Heart left ventricle (tissue), 13 donors: ENCODE measurements at regions not wholly inside any gene's neighbourhood (a gene's known extent, or its start where the extent isn't known, plus 50 kb on each side); places are given as distances from the start of the nearest gene placed in this dataset.

Source experiments
- CTCF ChIP-seq, 12 donors: fragments of 200-600 bp; sonication (generic) in 4 of 12; IDR thresholded peaks; one replicate each; pipeline versions ENCODE4 v1.5.0 to v1.8.0; 2018 to 2022; ENCODE audit warnings: antibody characterized with exemption in 12 of 12, mild to moderate bottlenecking in 5 of 12
- POLR2A ChIP-seq, 2 donors: fragments of 450-650 bp; IDR thresholded peaks; one replicate each; pipeline ENCODE4 v1.6.1; 2017; ENCODE audit warnings: antibody characterized with exemption in 2 of 2, mild to moderate bottlenecking in 2 of 2, moderate library complexity in 2 of 2
- donor health status: ischemic (EF 13 %, LVEDD 7.1; RV severe dilation, severe dysfunction).
- donor health status: DM: no; HTN: yes; CAD: no.
- donor health status: DM: no; HTN: no; CAD: no.
- donor health status: ischemic (EF 25% LVEDD 6.9; RV normal size, moderate dysfunction).
- donor health status: ischemic (EF 25% LVEDD 5.7; RV mildly dilated, moderate dysfunction).
- donor health status: ischemic (EF 35%, LVEDD 5.7; RV mildly dilated, moderate dysfunction).
- donor health status: nonischemic (EF 11% LVEDD 7.7; RV severe dilation, severe dysfunction).
- donor health status: DM: yes; HTN: yes; CAD: no.
- donor health status: PGD.
- donor health status: ischemic (EF 29% LVEDD 5.4; RV normal size, mild dysfunction).
- donor health status: nonischemic (EF 23%, LVEDD 6.1; RV moderate dilation, normal function).

- TF ChIP-seq CTCF (IDR thresholded peaks at IDR 0.05): no peak
- no peak for TF ChIP-seq POLR2A (IDR thresholded peaks at IDR 0.05)
These were observed 105.5 kb upstream of the NPSR1 start for GRCh38 chr7:34552502-34552901.
